Hematopoietic multipotent progenitor cell (in vitro differentiated cells): ENCODE measurements at regions not wholly inside any gene's neighbourhood (a gene's known extent, or its start where the extent isn't known, plus 50 kb on each side); places are given as distances from the start of the nearest gene placed in this dataset.

Experiments used
- DNase-seq, 3 donors: peaks; one replicate each; pipeline ENCODE4 v3.0.0-alpha.2; 2011 to 2015; ENCODE audit warnings: low read depth in 2 of 3, low spot score in 2 of 3

GRCh38 chr9:18362901-18363685, 110.9 kb upstream of the ADAMTSL1 start:
- DNase-seq = no peak

- no peak for DNase-seq
Observed at GRCh38 chr9:18365651-18366050, 108.3 kb upstream of the ADAMTSL1 start.

GRCh38 chr9:18366184-18366583, 107.8 kb upstream of the ADAMTSL1 start:
- DNase-seq = no peak

DNA sequence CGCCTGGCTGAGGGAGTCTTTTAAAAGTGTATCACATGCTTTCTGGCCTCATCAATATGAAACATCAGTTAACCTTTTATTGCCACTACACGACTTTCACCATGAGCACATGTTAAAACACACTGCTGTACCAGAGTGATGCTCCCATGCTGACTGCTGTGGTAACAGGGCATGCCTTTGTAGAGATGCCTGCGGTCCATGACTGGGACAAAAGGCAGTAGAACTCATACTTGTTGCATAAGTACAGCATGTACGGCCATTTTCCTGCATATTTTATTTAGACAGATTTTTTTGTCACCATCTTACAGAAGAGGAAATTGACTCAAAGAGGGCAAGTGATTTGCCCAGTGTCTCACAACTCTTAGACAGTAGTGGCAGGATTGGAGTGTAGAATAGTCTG, 105.7 kb upstream of the ADAMTSL1 start:
- DNase-seq = no peak

GRCh38 chr9:18371141-18371540, 102.8 kb upstream of the ADAMTSL1 start:
- no peak for DNase-seq

- no peak for DNase-seq
Observed at GRCh38 chr9:18371621-18372020, 102.3 kb upstream of the ADAMTSL1 start.

DNA sequence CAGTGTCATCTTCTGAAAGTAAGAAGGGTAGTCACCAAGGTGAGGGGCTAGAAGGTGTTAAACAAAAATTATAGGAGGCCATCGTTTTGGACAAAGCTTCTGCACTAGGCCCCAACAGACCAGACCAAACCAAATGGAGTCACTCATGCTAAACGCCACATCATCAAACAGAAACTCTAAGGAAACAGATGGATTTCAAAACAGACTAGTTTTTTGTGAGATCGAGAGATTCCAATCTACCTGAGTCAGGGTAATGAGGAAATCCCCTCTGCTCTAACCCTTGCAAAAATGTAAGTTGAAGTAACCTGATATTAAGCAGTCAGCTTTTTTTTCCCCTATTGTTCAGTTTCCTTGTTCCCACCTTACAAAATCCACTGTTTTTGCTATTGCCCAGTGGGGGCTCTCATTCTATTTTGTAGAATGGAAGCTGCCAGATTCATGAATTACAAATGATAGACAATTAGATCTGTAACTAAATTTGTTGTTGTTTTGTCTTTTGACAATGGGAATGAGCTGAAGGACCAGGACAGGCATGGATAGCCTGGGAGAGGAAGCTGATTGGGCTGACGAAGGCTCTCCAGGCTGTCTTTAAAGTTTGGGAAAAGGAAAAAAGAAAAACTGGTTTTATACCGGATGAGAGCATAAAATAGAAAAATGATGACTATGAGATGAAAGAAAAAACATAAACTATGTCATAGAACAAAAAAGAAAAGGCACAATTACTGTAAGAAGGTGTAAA, 94.7 kb upstream of the ADAMTSL1 start:
- no peak for DNase-seq

GRCh38 chr9:18382243-18382642, 91.7 kb upstream of the ADAMTSL1 start:
- DNase-seq = no peak

- DNase-seq = no peak
Observed at GRCh38 chr9:18384066-18384465, 89.9 kb upstream of the ADAMTSL1 start.

DNA sequence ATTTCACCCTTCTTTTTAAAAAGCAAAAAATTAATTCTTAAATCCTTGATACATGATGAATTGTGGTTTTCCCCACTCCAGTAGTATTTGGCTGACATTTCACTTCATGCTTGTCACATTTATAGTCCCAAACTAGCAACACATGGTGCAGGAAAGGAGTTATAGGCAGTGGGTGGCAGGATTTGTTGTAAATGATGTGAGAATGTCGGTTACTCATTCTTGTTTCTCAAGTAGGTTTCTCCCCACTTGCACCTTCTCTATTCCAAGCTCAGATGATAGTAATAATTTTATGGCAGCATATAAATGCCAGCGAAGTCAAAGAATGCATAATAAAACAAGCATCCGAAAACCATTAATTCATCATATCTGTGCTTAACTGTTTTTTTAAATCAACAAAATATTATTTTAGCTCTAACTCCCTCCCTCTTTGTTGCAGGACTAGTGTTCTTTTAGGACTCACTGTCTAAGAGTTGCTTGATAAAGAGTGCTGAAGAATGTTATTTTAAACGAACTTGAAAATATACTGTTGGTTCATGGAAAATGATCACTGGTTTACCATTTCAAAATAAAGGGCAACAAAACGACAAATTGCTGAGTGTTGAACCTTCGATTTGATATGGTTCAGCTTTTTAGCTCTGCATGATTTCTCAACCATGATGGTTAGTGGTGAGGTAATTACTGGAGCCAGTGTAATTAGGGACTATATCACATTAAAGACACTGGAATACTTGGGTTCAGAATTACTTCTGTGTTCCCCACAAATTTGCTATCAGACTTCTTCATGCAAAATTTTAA, 88.1 kb upstream of the ADAMTSL1 start:
- no peak for DNase-seq

DNA sequence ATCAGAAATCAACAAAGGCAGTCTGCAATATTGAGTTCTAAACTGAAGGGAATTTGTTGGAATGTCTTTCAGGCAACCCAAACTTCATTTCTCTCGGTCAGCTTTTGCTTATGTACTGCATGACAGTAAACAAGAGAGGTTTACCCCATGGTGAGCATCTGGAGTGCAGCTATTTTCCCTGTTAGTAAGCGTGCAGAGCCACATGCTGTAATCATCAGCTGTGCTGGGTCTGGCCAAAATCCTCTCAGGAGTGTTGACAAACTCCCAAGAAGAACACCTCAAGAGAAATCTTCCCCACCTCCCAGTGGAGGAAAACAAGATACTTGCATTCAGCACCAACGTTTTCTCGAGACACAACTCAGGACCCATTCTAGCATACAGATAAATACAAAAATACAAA, 83.6 kb upstream of the ADAMTSL1 start:
- no peak for DNase-seq

DNA sequence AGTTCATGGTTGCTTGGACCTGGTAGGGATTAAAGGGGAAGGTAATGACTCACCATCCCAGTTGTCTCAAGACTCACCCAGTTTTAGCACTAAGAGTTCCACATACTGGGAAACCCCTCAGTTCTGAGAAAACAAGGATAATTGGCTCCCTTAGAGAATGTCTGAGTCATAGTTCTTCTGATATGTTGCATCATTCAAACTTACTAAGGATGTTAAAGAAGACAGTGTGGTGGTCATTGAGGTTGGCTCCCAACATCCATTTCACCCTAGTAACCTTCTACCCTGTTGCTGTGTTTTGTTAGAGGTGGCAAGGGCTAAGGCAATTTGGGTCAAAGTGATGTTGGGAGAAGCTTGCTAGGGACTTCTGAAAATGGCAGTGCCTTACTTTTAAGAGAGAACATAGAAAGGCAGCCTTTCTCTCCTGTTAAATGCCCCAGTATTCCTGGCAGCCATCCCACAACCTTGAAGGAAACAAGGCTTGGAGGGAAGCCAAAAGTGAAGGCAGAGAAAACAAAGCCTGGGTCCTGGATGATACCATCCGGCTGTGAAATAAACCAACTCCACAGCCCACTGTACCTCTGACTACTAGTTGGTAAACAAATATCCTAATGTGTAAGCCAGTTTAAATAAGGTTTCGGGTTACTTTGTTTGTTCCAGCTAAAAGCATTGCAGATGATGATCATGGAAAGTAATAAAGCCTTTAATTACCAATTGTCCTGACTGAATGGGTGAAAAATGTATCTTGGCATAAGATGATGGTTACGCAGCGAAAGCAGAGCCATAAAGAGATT, 80.4 kb upstream of the ADAMTSL1 start:
- no peak for DNase-seq

DNA sequence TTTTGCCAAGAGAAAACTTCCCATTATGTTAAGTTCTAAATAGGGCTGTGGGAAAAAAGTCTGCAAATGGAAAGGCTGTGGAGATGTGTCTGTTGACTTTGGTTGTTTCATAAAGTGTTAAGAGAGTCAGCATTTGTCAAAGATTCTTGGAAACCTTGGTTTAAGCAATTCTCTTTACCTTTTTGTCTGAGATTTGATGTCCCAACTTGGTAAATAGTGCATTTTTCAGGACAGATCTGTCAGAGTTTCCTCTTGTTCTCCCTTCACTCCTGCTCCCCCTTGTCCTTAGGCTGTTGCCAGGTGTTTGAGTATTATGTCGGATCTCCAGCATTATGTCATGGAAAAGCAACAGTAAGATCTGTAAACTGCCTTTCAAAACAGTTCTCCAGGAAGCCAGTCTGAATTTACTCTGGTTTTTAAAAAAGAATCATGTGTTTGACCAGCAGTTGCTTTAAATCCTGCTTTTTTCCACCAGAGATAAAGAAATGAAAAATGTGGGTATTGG, 79.1 kb upstream of the ADAMTSL1 start:
- no peak for DNase-seq

DNA sequence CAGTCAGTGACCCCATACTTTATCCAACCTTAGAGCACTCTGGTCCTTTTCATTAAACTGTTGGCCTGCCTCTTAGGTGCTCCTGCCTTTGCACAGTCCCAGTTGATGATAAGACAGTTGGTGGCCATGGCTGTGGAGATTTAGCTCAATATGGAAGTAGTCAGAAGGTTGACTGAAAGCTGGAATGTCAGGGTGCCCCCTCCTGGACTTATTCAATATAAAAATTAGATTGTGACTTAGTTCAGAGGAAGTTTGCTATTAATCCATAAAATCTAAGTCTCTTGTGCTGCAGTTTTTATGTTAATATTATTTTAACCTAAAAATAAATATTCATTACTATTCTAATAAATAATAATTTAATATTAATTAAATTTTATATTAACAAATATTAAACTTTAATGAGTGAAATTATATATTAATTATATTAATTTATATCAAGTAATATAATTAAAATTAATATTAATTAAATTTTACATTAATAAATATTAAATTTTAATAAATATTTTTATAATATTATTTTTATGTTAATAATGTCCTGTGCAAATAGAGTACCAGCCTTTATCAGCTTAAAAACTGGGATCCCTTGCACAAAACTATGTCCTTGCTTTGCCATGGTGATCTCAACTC, 77.7 kb upstream of the ADAMTSL1 start:
- DNase-seq = no peak

- DNase-seq = no peak
Observed at GRCh38 chr9:18397076-18397475, 76.9 kb upstream of the ADAMTSL1 start.

- DNase-seq = no peak
Observed at GRCh38 chr9:18398038-18398437, 75.9 kb upstream of the ADAMTSL1 start.

- no peak for DNase-seq
Observed at GRCh38 chr9:18404434-18405029, 69.4 kb upstream of the ADAMTSL1 start.

DNA sequence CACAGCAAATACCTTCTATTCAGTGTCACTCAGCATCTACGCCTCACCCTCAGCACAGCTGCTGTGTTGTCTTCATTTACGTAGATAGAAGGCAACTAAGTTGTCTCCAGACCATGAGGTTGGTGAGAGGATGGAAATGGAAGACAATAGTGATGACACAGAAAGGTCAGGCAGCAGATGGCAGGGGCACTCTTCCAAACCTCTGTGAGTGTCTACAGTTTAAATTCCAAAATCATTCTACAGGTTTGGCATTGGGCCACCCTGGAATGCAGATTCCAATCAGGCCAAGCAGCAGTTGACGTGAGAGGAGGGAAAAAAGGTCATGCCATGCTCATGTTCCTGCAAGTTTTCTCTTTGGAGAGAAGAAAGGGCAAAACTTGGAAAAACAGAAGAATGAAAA, 68.7 kb upstream of the ADAMTSL1 start:
- no peak for DNase-seq

GRCh38 chr9:18410983-18411382, 63.0 kb upstream of the ADAMTSL1 start:
- no peak for DNase-seq

- no peak for DNase-seq
Observed at GRCh38 chr9:18421391-18421790, 52.6 kb upstream of the ADAMTSL1 start.
